ENCODE measurements at regions not wholly inside any gene's neighbourhood (a gene's known extent, or its start where the extent isn't known, plus 50 kb on each side); places are given as distances from the start of the nearest gene placed in this dataset.

DNA sequence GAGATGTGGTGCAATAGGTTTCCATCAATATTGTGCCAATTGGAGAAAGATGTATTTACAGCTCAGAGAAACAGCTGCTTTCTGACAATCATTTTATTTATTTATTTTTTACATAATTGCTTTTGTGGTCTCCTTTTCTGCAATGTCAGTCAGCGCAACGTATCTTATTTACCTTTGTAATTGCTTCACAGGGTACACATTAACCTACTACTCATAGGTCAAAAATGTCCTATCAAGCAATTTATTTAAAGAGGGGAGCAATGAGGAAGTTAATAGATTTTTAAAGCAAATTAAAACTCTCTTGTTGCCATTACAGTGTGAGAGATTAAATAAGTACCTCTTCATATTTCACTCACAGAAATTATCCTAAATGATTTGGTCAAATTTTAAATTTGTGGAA, 291.0 kb downstream of the CALCRL start (continued):
- TF ChIP-seq CHD1 (IDR thresholded peaks at IDR 0.05; ENCODE audit: low read length) (no peak), YY1 (IDR thresholded peaks at IDR 0.05; ENCODE audit: borderline replicate concordance in 1 of 3, control insufficient read depth in 1 of 3, extremely low read depth in 1 of 3, insufficient read depth in 3 of 3, insufficient read length in 1 of 3, insufficient replicate concordance in 2 of 3, low read depth in 1 of 3, low read length in 2 of 3) (no peak), SREBF1 (IDR thresholded peaks at IDR 0.05; ENCODE audit: borderline replicate concordance, low read depth, low read length) (no peak), ELF4 (CRISPR knock-in tag; IDR thresholded peaks at IDR 0.05) (no peak), ZNF133 (CRISPR knock-in tag; IDR thresholded peaks at IDR 0.05) (no peak), POLR2AphosphoS2 (IDR thresholded peaks at IDR 0.05; ENCODE audit: low read length) (no peak), ARID2 (IDR thresholded peaks at IDR 0.05) (no peak), SNRNP70 (optimal IDR thresholded peaks at IDR 0.05; ENCODE audit: low read depth, low read length) (no peak), MCM5 (IDR thresholded peaks at IDR 0.05; ENCODE audit: low read depth) (no peak)

DNA sequence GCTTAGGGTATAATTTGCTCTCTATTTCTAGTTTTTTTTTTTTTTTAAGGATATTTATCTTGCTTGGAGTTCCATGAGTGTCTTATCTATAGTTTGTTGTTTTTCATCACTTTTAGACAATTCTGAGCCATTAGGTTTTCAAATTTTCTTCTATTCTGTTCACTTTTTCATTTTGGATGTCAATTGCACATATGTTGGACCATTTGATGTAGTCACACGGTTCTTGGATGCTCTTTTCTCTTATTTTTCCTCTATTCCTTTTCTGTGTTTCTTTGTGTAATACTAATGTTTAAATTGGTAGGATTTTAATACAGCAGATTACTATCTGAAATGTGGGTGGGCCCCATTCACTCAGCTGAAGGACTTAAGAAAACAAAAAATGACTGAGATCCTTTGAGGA, 292.6 kb downstream of the CALCRL start:
- no peaks in the 10 kb centered on the region for H3K4me1 ChIP-seq (replicated peaks in 1 of 2; ENCODE audit: control insufficient read depth in 2 of 2, insufficient read depth in 2 of 2, low read length in 2 of 2)
- no peak overlapping the region for H3K4me3 ChIP-seq
- no peak overlapping the region for H2AFZ ChIP-seq (ENCODE audit: low read depth, low read length)
- H3K36me3 ChIP-seq (ENCODE audit: control insufficient read depth, insufficient read depth, low read length) = no peaks in the 10 kb centered on the region
- ChIA-PET CTCF (ENCODE audit: low intra/inter-chr PET ratio) (interaction anchor here (0.7 kb wide), 1 partner anchor 8 kb away, joined by 3 read pairs; no protein-coding TSS in a partner anchor), POLR2A (no interaction called here)
- intact Hi-C loops (cut with micrococcal nuclease) = no loop called here
- no peaks in the 10 kb centered on the region for H3K9me1 ChIP-seq (ENCODE audit: control insufficient read depth, insufficient read depth, low read length)
- H3K27me3 ChIP-seq (ENCODE audit: control insufficient read depth in 2 of 2, insufficient read depth in 2 of 2, low read length in 2 of 2) = no peaks in the 10 kb centered on the region
- no peak overlapping the region for H3K9ac ChIP-seq (ENCODE audit: insufficient read depth in 1 of 2, low read depth in 2 of 2, low read length in 2 of 2)
- TF ChIP-seq ZNF263 (CRISPR knock-in tag; IDR thresholded peaks at IDR 0.05; ENCODE audit: borderline replicate concordance) (no peak), ZNF212 (CRISPR knock-in tag; IDR thresholded peaks at IDR 0.05) (no peak), TRIM28 (IDR thresholded peaks at IDR 0.05) (peak; percentile 70; the same call in 1 of the 2 replicates)
- BruUV-seq (replicated peaks) = no TSS peak
- no peak overlapping the region for H3K4me2 ChIP-seq (ENCODE audit: insufficient read depth, low read length)
- in situ Hi-C loops (cut with MboI) = no loop called here
- no peaks in the 10 kb centered on the region for H3K79me2 ChIP-seq (ENCODE audit: control insufficient read depth, insufficient read depth, low read length)
- H4K20me1 ChIP-seq (replicated peaks; ENCODE audit: control insufficient read depth, insufficient read depth, low read length) = no peaks in the 10 kb centered on the region
- H3K27ac ChIP-seq (ENCODE audit: extremely low read depth, low read depth, low read length) = no peak overlapping the region
- no peak for ATAC-seq
- DNase-seq (ENCODE audit: extremely low read depth in 1 of 4, low spot score in 3 of 4) = no peak
- no peaks in the 10 kb centered on the region for H3K9me3 ChIP-seq (replicated peaks; ENCODE audit: control insufficient read depth, insufficient read depth, low read depth, low read length)
- 0% methylated on average over 1 of the region's 1 CpG for WGBS (ENCODE audit: insufficient coverage, low coverage, missing lambda C conversion rate)
- FAIRE-seq = no peak

Measured in K562 (cell line).